HUES6 (cell line): ENCODE measurements at regions not wholly inside any gene's neighbourhood (a gene's known extent, or its start where the extent isn't known, plus 50 kb on each side); places are given as distances from the start of the nearest gene placed in this dataset.
"Not testable (repeated sequence)": the region's sequence is repeated elsewhere in the genome, so short reads cannot be mapped to it uniquely, and the experiment has no call there.

Source experiments
- H3K27ac ChIP-seq: 2 replicates; pipeline ENCODE4 v1.7.0; 2013; ENCODE audit warnings: low read depth, mild to moderate bottlenecking, low read length, inconsistent platforms
- H3K27me3 ChIP-seq: 2 replicates; pipeline ENCODE4 v1.6.1; 2013; ENCODE audit warnings: low read length; ENCODE audit not compliant: control insufficient read depth, insufficient read depth
- H3K36me3 ChIP-seq: 2 replicates; pipeline ENCODE4 v1.6.1; 2013; ENCODE audit warnings: low read length; ENCODE audit not compliant: control insufficient read depth, insufficient read depth
- H3K4me1 ChIP-seq: 2 replicates; pipeline ENCODE4 v1.6.1; 2013; ENCODE audit warnings: low read length; ENCODE audit not compliant: control insufficient read depth, insufficient read depth
- H3K4me3 ChIP-seq: 2 replicates; pipeline ENCODE4 v1.5.1; 2013; ENCODE audit warnings: low read depth, low read length
- H3K9ac ChIP-seq: one replicate; pipeline ENCODE4 v1.6.1; 2013; ENCODE audit warnings: mild to moderate bottlenecking, low read length
- H3K9me3 ChIP-seq: 2 replicates; pipeline ENCODE4 v1.6.1; 2013; ENCODE audit warnings: low read depth, low read length; ENCODE audit not compliant: control insufficient read depth, insufficient read depth

GRCh38 chr1:58966103-58966916 lies 182.5 kb upstream of the JUN start:
- Histone ChIP-seq H3K27me3 (no peaks in the 10 kb centered on the region), H3K4me1 (peaks cover 4% of the 10 kb centered on the region; the same call in 1 of the 2 replicates), H3K9me3 (no peaks in the 10 kb centered on the region), H3K9ac (no peak overlapping the region), H3K4me3 (no peak overlapping the region), H3K36me3 (no peaks in the 10 kb centered on the region), H3K27ac (no peak overlapping the region)

- Histone ChIP-seq H3K4me1 (peaks cover 4% of the 10 kb centered on the region; the same call in 1 of the 2 replicates), H3K9me3 (no peaks in the 10 kb centered on the region), H3K9ac (no peak overlapping the region), H3K36me3 (no peaks in the 10 kb centered on the region), H3K27ac (no peak overlapping the region), H3K27me3 (no peaks in the 10 kb centered on the region), H3K4me3 (no peak overlapping the region)
Measured at GRCh38 chr1:58966917-58967740, 183.3 kb upstream of the JUN start.

DNA sequence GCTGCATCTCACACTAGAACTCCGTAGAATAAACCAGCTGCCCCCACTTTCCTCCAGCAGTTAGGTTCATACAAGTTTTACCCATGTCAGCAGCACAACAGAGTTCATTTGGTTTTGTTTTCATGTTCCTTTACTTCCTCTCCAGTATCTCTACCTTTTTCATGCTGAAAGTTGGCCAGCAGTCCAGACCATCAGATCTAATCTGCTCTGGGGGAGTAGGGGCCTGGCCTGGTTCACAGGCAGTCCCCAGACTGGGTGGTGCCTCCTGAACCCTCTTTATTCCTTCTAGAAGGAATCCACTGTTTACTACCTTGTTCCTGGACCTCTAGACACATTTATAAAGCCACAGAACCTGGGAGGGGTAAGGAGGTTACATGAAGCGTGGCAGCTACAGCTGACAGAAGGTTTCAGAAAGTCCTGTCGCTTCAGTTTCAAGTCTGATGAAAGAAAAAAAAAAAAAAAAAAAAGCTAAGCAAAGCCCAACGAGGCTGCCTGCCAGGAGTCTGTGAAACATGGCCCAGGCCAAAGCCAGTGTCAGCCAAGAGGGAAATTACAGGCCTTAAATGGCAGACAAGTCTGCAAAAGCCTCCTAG lies 184.6 kb upstream of the JUN start:
- H3K36me3 ChIP-seq: no peaks in the 10 kb centered on the region
- no peaks in the 10 kb centered on the region for H3K27me3 ChIP-seq
- H3K9ac ChIP-seq: no peak overlapping the region
- H3K9me3 ChIP-seq: no peaks in the 10 kb centered on the region
- H3K4me1 ChIP-seq: peaks cover 4% of the 10 kb centered on the region; the same call in 1 of the 2 replicates
- no peak overlapping the region for H3K27ac ChIP-seq
- no peak overlapping the region for H3K4me3 ChIP-seq

GRCh38 chr1:58969176-58969575 lies 185.3 kb upstream of the JUN start:
- H3K4me3 ChIP-seq, H3K27ac ChIP-seq: not testable (repeated sequence)

DNA sequence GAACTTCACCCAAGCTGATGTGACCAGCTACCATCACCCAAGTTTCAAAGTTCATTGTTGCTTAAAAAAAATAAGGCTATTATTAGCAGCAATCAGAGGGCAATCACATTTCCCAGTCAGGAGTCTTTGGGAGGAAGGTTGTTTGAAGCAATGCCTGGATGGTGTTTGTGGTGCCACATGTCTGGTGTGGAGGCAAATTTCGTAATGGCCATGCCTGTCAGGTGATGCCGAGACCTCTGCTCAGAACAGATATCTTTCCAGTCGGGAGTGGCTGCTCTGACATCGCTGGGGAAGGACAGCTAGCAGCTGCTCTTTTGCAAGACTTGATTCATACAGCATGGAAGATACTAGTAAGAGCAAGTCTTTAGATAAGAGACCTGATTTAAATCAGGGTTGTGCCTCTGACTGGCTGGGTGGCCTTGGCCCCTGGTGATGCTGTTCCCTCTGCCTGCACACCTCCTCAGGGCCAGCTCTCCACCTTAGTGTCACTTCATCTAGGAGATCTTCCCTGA lies 187.8 kb upstream of the JUN start:
- Histone ChIP-seq H3K4me3 (no peak overlapping the region), H3K27me3 (no peaks in the 10 kb centered on the region), H3K9ac (no peak overlapping the region), H3K36me3 (no peaks in the 10 kb centered on the region), H3K9me3 (no peaks in the 10 kb centered on the region), H3K27ac (no peak overlapping the region), H3K4me1 (peaks cover 4% of the 10 kb centered on the region; the same call in 1 of the 2 replicates)

More at GRCh38 chr1:58969176-58969575, 185.3 kb upstream of the JUN start:
- H3K4me1 ChIP-seq, H3K27me3 ChIP-seq, H3K9ac ChIP-seq, H3K36me3 ChIP-seq, H3K9me3 ChIP-seq: not testable (repeated sequence)

GRCh38 chr1:58975888-58976287 lies 192.0 kb upstream of the JUN start:
- Histone ChIP-seq H3K4me3 (no peak overlapping the region), H3K27ac (no peak overlapping the region), H3K27me3 (peaks cover 3% of the 10 kb centered on the region; the same call in 1 of the 2 replicates), H3K36me3 (no peaks in the 10 kb centered on the region), H3K9me3 (no peaks in the 10 kb centered on the region), H3K9ac (no peak overlapping the region), H3K4me1 (no peaks in the 10 kb centered on the region; the same call in 1 of the 2 replicates)

GRCh38 chr1:58976294-58976693 lies 192.4 kb upstream of the JUN start:
- Histone ChIP-seq H3K4me1 (peaks cover 1% of the 10 kb centered on the region; the same call in 1 of the 2 replicates), H3K9me3 (no peaks in the 10 kb centered on the region), H3K36me3 (no peaks in the 10 kb centered on the region), H3K27ac (no peak overlapping the region), H3K4me3 (no peak overlapping the region), H3K27me3 (peaks cover 3% of the 10 kb centered on the region; the same call in 1 of the 2 replicates), H3K9ac (no peak overlapping the region)

- H3K27ac ChIP-seq: no peak overlapping the region
- peaks cover 14% of the 10 kb centered on the region; the same call in 1 of the 2 replicates for H3K4me1 ChIP-seq
- no peaks in the 10 kb centered on the region for H3K9me3 ChIP-seq
- H3K36me3 ChIP-seq: no peaks in the 10 kb centered on the region
- H3K4me3 ChIP-seq: no peak overlapping the region
- peaks cover 3% of the 10 kb centered on the region; the same call in 1 of the 2 replicates for H3K27me3 ChIP-seq
- no peak overlapping the region for H3K9ac ChIP-seq
Measured at GRCh38 chr1:58977598-58977997, 193.8 kb upstream of the JUN start.

GRCh38 chr1:58978096-58978495 lies 194.2 kb upstream of the JUN start:
- peaks cover 3% of the 10 kb centered on the region; the same call in 1 of the 2 replicates for H3K27me3 ChIP-seq

GRCh38 chr1:58979086-58979485 lies 195.2 kb upstream of the JUN start:
- no peaks in the 10 kb centered on the region for H3K9me3 ChIP-seq
- peaks cover 17% of the 10 kb centered on the region; the same call in 1 of the 2 replicates for H3K4me1 ChIP-seq
- no peaks in the 10 kb centered on the region for H3K36me3 ChIP-seq
- no peak overlapping the region for H3K4me3 ChIP-seq
- no peak overlapping the region for H3K27ac ChIP-seq
- peaks cover 3% of the 10 kb centered on the region; the same call in 1 of the 2 replicates for H3K27me3 ChIP-seq
- no peak overlapping the region for H3K9ac ChIP-seq

More at GRCh38 chr1:58978096-58978495, 194.2 kb upstream of the JUN start:
- H3K4me3 ChIP-seq: no peak overlapping the region
- H3K9me3 ChIP-seq: no peaks in the 10 kb centered on the region
- H3K27ac ChIP-seq: no peak overlapping the region
- H3K9ac ChIP-seq: no peak overlapping the region
- H3K4me1 ChIP-seq: peaks cover 17% of the 10 kb centered on the region; the same call in 1 of the 2 replicates
- no peaks in the 10 kb centered on the region for H3K36me3 ChIP-seq
